Fibroblast of upper back skin (primary cell): ENCODE measurements at regions not wholly inside any gene's neighbourhood (a gene's known extent, or its start where the extent isn't known, plus 50 kb on each side); places are given as distances from the start of the nearest gene placed in this dataset.

Experiments
- DNase-seq: peaks from one replicate; pipeline ENCODE4 v3.0.0-alpha.2; 2013

DNA sequence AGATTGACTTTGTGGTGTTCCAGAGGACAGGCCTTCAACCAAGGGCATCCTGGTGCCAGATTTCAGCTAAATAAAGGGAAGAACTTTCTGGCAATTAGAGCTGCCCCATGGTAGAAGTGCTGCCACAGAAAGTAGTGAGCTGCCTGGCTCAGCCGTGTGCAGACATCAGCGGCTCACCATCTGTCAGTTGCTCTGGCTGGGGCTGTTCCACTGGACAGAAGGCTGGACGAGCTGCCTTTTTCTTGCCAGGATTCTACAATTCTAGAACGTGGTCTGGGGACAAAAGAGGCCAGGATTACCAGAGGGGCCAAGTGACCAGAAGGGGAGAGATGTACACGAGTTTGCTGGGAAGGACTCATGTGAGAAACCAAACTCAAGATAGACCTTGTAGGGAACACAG, 107.0 kb upstream of the RPL38 start:
- DNase-seq: no peak

DNA sequence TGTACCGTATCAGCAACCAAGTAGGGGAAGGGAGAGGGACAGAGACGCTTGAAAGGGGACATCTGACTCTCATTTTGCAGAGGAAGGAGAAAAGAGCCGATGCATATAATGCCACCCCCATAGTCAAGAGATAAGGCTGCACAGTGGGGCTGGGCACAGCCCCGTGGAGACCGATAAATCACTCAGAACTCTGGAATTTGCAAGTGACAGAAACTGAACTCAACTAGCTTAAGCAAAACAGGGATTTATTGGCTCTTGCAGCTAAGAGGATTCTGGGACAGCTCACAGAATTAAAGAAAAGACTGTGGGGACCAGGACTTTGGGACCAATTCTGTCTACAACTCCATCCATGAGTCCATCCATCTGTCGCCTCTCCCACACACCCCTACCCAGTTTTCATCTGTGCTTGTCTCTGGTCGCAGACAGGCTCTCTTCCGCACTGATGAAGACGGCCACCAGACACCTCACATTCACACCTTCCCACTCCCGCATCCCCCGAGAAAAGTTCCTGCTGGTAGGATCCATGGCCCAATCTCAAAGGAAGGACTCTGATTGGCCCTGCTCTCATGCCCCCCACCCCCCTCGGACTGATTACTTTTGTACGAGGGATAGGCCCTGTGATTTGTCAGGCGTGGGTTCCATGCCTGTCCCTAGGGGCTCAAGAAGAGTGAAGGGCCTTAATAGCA, 105.9 kb upstream of the RPL38 start:
- no peak for DNase-seq

DNA sequence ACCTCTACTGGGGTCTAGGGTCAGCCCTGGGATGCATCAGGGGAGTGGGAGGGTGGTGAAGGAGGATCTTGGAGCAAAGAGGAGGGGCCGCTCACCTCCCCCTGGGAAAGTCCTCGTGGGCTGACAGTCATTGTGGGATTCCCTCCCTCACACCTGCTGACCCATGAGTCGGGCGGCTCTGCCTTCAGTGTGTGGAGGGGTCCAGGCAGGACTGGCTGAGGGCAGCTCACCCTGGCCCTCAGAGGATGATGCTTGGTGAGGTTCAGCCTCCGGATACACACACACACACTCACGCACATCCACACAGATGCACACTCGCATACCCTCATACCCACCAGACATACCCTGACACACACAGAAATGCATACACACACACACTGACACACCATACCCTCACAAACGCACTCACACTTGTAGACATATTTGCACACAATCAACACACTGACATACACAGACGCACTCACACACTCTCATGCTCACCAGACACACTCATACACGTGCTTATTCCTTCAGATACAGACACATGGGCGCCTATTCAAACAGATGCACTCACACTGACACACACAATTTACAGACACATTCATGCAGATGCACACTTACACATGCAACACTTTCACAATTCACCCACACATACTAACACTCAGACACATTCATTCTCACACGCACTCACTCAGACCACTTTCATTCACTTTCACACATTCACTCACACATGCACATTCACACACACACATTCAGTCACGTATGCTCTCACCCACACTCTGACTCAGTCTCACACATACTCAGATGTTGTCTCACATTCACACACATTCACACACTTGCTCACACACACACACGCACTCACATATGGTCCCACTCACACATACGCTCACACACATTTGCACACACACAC, 105.1 kb upstream of the RPL38 start:
- DNase-seq: no peak

DNA sequence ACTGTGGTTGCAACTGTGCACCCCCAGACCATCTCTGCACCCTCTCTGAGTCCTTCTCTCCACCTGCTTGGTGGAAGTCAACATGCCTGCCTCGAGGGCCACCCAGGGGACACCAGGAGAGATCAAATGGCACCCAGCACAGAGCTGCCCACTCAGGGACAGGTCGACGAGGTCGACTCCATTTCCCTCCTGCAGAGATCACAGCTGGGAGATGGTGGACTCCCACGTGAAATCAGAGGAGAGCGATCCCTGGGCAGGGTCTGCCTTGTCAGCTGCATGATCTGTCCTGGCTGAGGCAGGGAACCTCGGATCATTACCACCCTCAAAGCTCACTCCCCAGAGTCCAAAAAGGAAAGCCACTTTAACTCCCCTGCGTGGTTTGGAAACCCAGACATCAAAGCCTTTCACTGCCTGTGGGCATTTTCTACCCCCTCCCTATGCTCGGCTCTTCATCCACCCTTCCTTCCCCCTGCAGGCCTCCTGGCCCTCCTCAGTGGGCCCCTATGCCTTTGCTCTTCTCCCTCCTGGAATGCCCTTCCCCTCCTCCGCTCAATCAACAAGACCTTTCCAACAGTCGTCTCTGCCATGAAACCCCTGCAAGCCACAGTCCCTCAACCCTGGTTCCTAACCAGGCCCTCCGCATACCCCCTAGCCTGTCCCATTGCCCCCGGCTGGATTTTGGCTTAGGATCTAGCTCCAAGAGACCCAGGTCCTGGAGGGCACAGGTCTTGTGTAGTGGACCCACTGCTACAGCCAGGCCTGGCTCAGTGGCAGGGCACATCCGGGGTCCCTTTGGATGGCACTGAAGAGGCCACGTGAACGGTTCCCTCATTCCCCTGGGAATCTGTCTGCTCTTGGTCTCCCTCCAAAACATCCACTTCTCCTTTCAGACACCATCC, 103.8 kb upstream of the RPL38 start:
- DNase-seq: no peak

DNA sequence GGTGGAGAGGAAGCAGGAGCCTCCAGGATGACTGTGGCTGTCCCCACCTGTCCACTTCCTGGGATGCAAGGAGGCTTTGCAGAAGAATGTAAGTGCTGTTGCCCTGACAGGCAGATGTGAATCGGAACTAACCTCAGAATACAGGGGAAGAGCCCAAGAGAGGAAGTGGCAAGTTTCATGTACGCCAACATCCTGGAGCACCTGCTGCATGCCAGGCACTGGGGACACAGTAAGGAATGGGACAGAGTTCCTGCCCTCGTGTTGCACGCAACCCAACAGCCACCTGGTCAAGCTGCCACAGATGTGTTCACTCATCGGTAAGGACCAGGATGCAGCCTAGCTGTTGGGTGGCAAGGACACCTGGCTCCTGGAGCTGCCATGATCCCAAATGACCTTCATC, 98.6 kb upstream of the RPL38 start:
- DNase-seq: no peak

DNA sequence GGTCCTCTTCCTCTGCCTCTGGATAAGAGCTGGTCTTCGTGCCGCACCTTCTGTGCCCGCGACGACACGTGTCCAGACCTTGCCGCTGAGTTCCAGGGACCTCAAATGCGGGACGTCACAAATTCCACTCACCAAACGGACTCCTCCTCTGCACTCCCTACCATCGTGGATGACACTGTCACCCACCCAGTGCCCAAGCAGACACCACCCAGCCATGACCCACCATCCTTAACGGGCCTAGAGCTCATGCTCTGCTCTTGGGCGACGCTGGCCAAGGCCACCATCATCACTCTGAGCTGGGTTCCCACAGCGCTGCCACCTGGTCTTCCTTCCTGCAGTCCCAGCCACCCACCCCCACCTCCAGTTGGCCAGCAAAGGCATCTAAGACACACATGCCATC, 96.4 kb upstream of the RPL38 start:
- DNase-seq: no peak

DNA sequence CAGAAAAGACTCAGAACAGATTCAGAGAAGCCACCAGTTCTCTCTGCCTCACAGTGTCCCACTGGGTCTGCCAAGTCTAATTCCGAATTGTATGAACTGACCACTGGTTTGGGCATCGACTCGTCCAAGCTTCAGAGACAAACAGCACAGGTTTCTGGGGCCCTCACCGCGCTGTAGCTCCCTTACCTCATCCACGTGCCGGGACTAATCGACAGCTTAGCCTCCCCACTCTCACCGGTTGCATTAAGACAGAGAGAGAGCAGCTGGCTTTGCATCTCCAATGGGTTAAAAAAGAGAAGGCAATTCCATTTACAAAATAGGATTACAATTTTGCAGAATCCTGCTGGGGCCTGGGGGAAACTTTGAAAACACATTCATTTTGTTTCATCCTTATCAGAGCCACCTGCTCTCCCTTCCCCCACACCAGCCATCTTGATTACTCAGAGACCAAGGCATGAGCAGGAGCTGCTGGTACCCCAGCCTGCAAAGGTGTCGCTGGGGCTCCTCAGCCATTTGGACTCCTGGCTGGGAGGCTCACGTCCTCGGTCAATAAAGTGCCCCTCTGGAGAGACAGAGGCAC, 95.3 kb upstream of the RPL38 start:
- no peak for DNase-seq

DNA sequence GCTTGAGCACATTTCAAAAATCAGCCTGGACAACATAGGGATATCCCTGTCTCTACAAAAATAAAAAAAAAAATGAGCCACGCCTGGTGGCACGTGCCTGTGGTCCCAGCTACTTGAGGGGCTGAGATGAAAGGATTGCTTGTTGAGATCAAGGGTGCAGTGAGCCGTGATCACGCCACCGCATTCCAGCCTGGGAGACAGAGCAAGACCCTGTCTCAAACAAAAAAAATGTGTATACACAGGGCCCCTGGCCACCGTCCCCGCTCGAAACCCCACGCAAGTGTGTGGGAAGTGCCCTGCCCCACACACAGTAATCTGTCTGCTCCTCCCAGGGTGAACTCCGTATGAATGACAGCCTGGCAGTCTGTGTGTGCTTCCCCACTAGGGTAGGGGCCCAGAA, 93.0 kb upstream of the RPL38 start:
- DNase-seq: no peak

DNA sequence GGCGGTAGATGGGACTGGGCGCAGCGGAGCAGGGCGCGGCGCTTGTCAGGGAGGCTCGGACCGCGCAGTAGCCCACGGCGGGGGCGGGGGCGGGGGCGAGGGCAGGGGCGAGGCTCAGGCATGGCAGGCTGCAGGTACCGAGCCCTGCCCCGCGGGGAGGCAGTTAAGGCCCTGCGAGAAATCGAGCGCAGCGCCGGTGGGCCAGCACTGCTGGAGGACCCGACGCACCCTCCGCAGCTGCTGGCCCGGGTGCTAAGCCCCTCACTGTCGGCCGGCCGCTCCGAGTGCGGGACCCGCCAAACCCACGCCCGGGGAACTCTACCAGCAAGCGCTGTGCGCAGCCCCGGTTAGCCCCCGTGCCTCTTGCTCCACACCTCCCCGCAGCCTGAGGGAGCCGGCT, 90.2 kb upstream of the RPL38 start:
- DNase-seq: no peak

DNA sequence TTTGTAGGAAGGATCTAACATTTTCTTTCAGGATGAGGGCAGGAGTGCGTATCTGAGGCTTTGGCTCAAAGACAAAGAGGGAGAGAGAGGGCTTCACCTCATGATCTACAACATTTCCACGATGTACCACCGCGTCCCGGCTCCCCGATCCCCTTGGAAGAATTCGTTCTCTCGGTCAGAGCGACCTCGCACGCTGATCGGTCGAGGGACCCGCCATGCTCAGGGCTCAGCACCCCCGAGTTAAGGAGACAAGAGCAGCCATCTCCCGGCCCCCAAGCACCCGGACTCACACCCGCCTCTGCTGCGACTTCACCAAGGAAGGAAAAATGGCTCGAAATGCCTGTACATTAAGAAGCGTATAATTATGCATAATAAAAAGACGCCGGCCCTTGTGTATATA, 89.5 kb upstream of the RPL38 start:
- no peak for DNase-seq

DNA sequence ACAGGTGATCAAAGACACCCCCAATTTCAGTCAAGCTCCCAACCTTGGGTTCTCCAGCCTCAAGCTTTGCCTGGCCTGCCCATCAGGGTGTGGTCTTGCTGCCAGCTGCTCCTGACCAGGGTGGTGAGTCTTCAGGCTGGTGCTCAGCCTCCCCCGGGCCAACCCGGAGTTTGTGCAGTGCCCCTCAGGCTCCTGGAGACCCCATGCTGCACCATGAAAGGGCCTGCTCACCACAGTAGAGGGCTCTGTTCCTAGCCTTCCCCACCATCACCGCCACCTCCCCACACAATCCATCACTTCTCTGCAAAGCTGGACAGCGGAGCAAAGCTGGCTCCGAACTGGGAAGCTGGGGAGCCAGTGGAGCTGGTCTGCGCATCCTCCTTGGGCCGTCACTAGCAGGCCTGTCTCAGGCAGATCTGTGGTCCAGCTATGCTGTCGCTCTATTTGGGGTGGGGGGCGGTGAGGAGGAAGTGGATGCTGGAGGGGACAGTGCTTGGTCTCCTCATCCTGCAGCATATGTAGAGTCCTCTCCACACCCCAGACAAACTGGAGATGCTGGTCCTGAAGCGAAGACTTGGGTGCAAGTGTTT, 88.5 kb upstream of the RPL38 start:
- DNase-seq: no peak

DNA sequence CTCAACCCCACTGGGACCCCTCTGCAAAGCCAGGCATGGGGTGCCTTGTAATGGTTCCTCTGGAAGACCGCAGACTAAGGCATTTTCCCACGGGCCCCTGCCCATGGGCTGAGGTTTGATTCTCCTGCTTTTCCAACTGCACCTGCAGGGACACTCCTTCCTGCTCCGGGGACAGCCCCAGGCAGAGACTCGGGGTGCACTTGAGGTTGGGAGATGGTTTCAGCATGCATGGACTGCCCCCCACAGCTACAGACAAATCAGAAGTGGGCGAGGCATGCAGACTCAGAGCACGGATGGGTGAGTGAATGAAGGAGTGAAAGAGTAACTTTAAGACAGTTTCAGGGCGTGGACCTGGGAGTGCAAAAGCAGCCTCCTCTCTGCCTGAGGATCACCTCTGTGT, 87.9 kb upstream of the RPL38 start:
- no peak for DNase-seq

DNA sequence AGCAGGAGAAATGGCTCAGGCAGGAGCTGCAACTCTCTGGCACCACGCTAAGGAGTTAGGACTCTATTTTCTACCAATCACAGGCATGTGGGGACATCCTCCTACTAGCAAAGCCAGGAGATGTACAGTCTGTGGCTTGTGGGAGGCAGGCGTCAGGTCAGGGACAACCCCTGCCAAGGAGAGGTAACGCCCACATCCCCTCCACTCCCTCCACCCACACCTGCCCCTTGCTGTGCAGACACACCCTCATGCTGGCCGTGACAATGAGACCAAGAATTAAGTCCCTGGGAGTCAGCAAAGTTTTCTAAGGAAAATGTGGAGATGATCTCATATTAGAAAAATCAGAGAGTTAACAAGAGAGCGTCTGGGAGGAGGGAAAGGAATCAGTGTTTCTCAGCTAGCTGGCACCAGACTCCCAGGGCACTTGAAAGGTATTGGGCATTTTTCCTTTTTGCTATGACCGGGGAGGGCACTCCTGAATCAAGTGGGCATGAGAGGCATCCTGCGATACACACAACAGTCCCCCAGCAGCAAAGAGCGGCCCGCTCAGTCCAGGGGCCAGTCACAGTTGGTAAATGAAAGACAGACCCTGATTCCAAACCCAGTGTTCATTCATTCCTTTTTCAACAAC, 87.3 kb upstream of the RPL38 start:
- peak; percentile 37 for DNase-seq

DNA sequence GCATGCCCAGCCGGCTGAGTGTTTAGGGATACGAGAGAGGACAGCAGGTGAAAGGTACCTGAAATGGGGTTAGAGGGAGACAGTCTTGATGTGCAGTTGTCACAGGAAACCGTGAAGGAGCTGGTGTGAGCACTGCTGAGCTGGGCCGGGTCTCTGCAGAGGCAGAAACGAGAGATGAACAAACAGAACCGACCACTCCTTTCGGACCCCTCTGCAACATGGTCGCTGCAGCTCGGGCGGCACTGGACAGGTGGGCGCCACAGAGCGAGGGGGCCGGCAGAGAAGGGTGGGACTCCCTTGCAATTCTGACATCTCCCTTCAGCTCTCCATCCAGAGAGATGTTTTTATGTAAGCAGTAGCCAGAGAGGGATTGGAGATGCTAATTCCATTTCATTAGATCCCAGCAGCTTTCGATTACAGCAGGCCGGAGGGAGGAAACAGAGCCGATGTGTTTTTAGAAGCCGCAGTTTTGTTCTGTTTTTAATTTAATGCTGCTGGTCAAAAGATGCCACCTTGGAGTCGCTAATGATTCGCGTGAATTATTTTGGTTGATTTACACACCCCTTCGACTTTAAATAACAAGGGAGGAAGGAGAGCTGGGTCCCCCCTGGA, 86.3 kb upstream of the RPL38 start:
- no peak for DNase-seq

DNA sequence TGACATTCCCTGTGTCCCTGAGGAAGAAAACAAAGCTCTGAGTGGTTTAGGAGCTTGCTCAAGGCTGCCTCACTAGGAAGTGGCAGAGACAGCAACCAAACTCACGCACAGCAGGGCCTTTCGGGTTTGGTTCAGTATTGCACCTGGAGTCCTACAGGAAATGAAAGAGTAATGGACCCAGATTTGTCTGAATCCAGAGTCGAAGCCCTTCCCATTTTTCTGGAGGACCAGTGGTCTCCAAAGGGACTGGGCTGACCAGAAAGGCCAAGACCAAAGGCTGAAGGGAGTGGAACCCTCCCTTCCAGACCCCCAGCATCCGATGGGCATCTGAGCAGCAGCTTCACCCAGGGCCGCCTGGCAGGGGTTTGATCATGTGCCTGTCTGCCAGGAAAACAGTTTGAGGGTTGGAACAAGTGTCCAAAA, 85.5 kb upstream of the RPL38 start:
- DNase-seq: no peak

DNA sequence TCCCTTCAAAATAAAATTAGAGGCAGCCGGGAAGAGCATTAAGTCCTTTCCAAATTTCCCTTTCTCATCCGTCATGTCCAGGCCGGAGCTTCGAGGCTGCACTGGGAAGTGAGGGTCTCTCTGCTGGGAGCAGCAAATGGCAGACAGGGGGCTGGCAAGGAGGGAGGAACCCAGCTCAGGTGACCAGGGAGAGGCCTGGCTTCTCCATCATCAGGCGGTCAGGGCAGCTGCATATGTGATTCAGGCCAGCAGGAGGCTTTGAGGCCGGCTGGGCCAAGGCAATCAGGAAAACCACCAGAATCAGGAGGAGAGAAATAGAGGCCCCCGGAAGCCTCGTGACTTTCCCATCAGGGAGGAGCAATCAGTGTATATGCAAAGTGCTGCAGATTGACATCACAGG, 85.0 kb upstream of the RPL38 start:
- no peak for DNase-seq

DNA sequence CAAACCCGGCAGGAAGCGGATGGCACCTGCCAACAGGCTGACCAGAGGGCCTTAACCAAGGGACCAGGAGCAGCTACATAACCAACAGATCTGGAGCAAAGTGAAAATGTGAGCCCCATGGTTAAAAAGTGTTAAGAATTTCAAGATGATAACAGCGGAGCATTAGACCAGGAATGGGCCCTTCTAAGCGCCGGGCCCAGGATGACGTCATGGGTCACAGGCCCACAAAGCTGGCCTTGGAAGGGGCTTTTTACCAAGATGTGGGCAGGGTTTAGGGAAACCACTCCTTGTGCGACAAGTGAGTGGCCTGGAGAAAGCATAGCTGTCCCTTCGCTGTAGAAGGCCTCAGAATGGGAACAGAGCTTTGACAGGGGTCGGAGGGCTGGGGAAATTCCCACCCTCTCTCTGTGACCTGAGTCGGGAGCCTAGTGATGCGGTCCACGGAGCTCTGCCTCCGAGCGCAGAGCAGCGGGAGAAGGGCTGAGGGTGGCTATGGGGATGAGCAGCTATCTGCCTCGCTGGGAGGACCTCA, 84.4 kb upstream of the RPL38 start:
- DNase-seq: no peak

DNA sequence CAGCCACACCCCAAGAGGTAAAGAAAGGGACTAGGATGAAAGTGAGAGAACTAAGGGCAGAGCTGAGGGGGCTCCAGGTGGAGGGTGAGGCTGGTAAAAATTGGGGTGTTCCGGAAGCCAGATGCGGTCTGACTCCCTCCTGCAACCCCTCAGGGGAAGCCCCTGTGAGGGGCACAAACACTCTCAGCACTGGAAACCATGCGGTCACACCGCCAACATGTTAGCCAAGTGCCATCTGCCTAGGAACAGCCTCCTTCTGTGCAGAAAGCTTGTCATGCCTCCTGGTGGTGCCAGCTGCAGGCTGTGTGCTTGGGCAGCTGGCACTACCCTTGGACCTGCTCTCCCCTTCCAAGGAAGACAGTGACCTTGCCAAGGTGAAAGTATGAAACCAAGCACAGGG, 83.5 kb upstream of the RPL38 start:
- DNase-seq: no peak

DNA sequence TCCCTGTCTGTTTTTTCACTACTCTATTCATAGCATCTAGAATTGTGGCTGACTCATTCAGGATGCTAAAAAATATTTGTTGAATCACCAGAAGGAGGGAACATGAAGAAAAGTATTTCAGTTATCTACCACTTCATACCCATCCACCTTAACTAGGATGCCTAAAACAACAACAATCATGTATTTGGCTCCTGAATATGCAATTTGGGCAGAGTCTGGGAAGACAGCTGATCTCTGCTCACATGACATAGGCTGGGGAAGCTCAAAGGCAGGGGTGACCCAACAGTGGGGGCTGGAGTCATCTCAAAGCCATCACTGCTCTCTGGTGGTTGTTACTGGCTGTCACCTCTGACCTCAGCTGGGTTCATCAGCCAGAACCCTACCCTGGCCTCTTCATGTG, 80.1 kb upstream of the RPL38 start:
- DNase-seq: peak; percentile 58

DNA sequence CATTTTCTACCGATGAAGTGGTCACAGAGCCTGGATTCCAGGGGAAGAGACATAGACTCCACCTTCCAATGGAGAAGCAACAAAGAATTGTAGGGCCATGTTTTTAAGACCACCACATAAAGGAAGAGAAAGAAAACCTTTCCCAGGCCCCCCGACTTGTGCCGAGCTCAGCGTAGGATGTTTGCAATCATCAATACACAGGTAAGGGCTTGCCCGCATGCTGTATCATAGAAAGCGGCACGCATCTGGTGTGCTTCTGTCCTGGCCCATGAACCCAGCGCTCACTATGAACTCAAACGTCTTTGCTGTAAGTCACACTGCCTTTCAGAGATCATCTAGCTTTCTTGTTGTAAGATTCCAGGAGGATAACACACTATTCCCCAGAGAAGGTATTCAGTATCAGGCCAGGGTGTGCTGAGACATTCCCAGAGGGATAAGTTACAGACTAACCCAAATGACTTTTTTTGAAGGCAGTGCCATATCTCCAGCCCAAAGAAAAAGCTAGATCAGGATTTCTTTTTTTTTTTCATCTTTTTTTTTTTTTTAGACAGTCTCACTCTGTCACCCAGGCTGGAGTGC, 79.5 kb upstream of the RPL38 start:
- DNase-seq: no peak

DNA sequence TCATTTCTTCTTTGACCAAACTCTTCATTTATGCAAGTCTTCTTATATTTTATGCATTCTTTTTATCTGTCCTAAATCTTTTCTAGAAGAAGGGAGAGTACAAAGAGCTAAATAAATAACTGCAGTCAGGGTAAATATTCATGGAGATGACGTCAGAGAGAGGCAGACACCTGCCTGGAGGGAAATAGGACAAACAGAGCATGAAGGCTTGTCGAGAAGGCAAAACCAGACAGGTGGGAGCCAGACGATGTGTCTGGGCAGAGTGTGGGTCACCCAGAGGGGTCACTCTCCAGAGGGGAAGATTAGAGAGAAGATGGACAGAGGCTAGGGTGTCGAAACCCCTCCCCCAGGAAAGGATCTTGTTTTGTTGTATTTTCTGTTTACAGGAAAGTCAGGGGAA, 78.3 kb upstream of the RPL38 start:
- DNase-seq: no peak
